HG02943 (cell line): ENCODE measurements at regions not wholly inside any gene's neighbourhood (a gene's known extent, or its start where the extent isn't known, plus 50 kb on each side); places are given as distances from the start of the nearest gene placed in this dataset.
"Not testable (repeated sequence)": the region's sequence is repeated elsewhere in the genome, so short reads cannot be mapped to it uniquely, and the experiment has no call there.

Experiments used
- ATAC-seq: cut with Tn5 transposase; IDR thresholded peaks from one replicate; pipeline ENCODE4 v1.9.1; 2021; ENCODE audit warnings: mild to moderate bottlenecking, low read depth, moderate library complexity; ENCODE audit not compliant: unreplicated experiment

GRCh38 chr4:56149591-56149990, 200.8 kb downstream of the CEP135 start:
- no peak for ATAC-seq

GRCh38 chr4:56148428-56148827, 199.7 kb downstream of the CEP135 start:
- ATAC-seq = no peak

- no peak for ATAC-seq
These were observed 198.6 kb downstream of the CEP135 start for GRCh38 chr4:56147371-56147770.

- ATAC-seq = no peak
These were observed 198.2 kb downstream of the CEP135 start for GRCh38 chr4:56146956-56147355.

GRCh38 chr4:56142088-56142487, 193.3 kb downstream of the CEP135 start:
- ATAC-seq = no peak

- ATAC-seq = no peak
These were observed 190.6 kb downstream of the CEP135 start for GRCh38 chr4:56139241-56139827.

GRCh38 chr4:56134834-56135233, 186.1 kb downstream of the CEP135 start:
- not testable (repeated sequence) for ATAC-seq

- ATAC-seq = no peak
These were observed 185.5 kb downstream of the CEP135 start for GRCh38 chr4:56134266-56134665.

GRCh38 chr4:56132835-56133234, 184.1 kb downstream of the CEP135 start:
- no peak for ATAC-seq

- ATAC-seq = not testable (repeated sequence)
These were observed 183.4 kb downstream of the CEP135 start for GRCh38 chr4:56132188-56132587.

- no peak for ATAC-seq
These were observed 181.9 kb downstream of the CEP135 start for GRCh38 chr4:56130606-56131155.

GRCh38 chr4:56129431-56129861, 180.7 kb downstream of the CEP135 start:
- ATAC-seq = no peak

- ATAC-seq = no peak
These were observed 179.5 kb downstream of the CEP135 start for GRCh38 chr4:56128213-56128612.

GRCh38 chr4:56127716-56128115, 179.0 kb downstream of the CEP135 start:
- no peak for ATAC-seq

GRCh38 chr4:56123547-56123946, 174.8 kb downstream of the CEP135 start:
- ATAC-seq = no peak

- no peak for ATAC-seq
These were observed 174.3 kb downstream of the CEP135 start for GRCh38 chr4:56123051-56123450.

- ATAC-seq = no peak
These were observed 170.1 kb downstream of the CEP135 start for GRCh38 chr4:56118845-56119244.

- ATAC-seq = no peak
These were observed 169.3 kb downstream of the CEP135 start for GRCh38 chr4:56118055-56118454.

GRCh38 chr4:56115898-56116297, 167.2 kb downstream of the CEP135 start:
- ATAC-seq = no peak

GRCh38 chr4:56112377-56112776, 163.6 kb downstream of the CEP135 start:
- ATAC-seq = no peak

- ATAC-seq = no peak
These were observed 157.7 kb downstream of the CEP135 start for GRCh38 chr4:56106180-56107147.
